Keratinocyte (primary cell): ENCODE measurements at regions not wholly inside any gene's neighbourhood (a gene's known extent, or its start where the extent isn't known, plus 50 kb on each side); places are given as distances from the start of the nearest gene placed in this dataset.

Experiments
- EZH2 ChIP-seq: IDR thresholded peaks from one replicate; pipeline ENCODE4 v1.6.1; 2012; ENCODE audit warnings: inconsistent platforms, mild to moderate bottlenecking, low read length, moderate library complexity
- TF ChIP-seq, protein P1 (sequence below), 3 experiments: IDR thresholded peaks in 1 of 3; conservative IDR thresholded peaks in 1 of 3; optimal IDR thresholded peaks in 1 of 3; 2 replicates in 2 of 3; 3 replicates in 1 of 3; pipeline versions ENCODE3 to v1.5.1; 2011; ENCODE audit warnings: low read length in 3 of 3, mild to moderate bottlenecking in 3 of 3, moderate library complexity in 2 of 3, control low read depth in 1 of 3, inconsistent platforms in 1 of 3; ENCODE audit not compliant: insufficient read depth in 2 of 3; ENCODE audit errors: extremely low read depth in 1 of 3

DNA sequence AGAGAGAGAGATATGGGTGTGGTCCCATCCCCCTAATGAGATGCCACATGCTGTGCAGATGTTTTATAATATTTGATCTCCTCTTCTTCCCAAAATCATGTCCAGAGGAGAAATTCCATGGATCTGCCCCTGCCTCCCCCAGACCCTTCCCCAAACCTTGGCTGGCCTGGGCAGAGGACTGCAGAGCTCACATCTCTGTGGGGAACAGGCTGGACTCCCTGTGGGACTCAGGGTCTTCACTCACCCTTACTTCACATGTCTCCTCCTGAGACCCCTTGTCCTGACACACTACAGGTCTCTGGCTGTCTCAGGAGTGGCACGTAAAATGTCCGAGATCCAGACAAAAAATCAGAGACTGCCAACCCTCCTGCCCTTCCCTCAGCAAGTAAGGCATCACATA, 76.0 kb upstream of the CAPRIN2 start:
- TF ChIP-seq EZH2 = no peak
- TF ChIP-seq, protein P1, sequence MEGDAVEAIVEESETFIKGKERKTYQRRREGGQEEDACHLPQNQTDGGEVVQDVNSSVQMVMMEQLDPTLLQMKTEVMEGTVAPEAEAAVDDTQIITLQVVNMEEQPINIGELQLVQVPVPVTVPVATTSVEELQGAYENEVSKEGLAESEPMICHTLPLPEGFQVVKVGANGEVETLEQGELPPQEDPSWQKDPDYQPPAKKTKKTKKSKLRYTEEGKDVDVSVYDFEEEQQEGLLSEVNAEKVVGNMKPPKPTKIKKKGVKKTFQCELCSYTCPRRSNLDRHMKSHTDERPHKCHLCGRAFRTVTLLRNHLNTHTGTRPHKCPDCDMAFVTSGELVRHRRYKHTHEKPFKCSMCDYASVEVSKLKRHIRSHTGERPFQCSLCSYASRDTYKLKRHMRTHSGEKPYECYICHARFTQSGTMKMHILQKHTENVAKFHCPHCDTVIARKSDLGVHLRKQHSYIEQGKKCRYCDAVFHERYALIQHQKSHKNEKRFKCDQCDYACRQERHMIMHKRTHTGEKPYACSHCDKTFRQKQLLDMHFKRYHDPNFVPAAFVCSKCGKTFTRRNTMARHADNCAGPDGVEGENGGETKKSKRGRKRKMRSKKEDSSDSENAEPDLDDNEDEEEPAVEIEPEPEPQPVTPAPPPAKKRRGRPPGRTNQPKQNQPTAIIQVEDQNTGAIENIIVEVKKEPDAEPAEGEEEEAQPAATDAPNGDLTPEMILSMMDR (optimal IDR thresholded peaks at IDR 0.05 in 1 of 3, IDR thresholded peaks at IDR 0.05 in 1 of 3, conservative IDR thresholded peaks at IDR 0.05 in 1 of 3; ENCODE audit: extremely low read depth in 1 of 3, insufficient read depth in 2 of 3, low read length in 3 of 3) = no peak
